ENCODE measurements at regions not wholly inside any gene's neighbourhood (a gene's known extent, or its start where the extent isn't known, plus 50 kb on each side); places are given as distances from the start of the nearest gene placed in this dataset.

DNA sequence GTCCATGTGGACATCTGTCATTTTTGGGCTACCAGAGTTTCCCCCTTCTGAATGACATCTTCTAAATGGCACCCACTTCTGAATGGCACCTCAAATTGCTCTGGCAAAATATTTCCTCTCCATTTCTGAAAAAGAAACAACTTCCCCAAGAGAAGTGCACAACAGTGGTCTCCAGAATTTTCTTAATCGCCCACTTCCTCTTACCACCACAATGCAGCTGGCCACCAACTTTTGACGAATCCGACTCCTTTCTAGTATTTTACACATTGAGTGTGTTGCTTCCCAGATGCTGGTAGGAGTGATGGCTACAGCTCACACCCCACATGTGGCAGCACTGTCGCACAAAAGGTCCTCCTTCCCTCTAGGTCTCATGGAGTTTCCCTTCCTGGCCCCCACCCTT, 216.1 kb downstream of the FOXA2 start:
- Histone ChIP-seq H3K36me3 (ENCODE audit: control insufficient read depth, insufficient read depth, low read length) (no peaks in the 10 kb centered on the region), H3K27me3 (ENCODE audit: control insufficient read depth, insufficient read depth, low read length) (peaks cover 12% of the 10 kb centered on the region), H3K9ac (ENCODE audit: low read depth, low read length) (no peak overlapping the region), H3K9me3 (ENCODE audit: control insufficient read depth, insufficient read depth, low read length) (no peaks in the 10 kb centered on the region), H3K4me3 (ENCODE audit: low read depth, low read length) (no peak overlapping the region), H3K4me1 (ENCODE audit: control insufficient read depth, insufficient read depth, low read length) (peaks cover 5% of the 10 kb centered on the region)

DNA sequence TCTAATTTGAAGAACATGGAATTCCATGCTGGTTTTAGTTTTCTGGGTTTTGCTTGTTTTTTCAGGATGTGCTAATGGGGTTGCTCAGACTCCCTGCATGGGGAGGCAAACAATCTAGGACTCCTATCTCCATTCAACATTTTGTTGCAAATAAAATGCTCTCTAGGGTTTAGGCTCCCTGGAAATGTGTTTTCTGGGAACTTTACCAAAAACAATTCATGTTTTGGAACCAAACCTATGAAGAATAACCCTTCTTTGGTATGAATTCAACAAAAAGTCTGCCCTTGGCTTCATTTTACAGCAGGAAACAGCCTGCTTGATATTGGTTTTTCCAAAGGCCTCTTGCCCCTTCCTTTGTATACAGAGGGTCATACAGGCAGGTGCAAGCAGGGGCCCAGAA, 217.7 kb downstream of the FOXA2 start:
- Histone ChIP-seq H3K27me3 (ENCODE audit: control insufficient read depth, insufficient read depth, low read length) (peaks cover 10% of the 10 kb centered on the region), H3K9me3 (ENCODE audit: control insufficient read depth, insufficient read depth, low read length) (no peaks in the 10 kb centered on the region), H3K9ac (ENCODE audit: low read depth, low read length) (no peak overlapping the region), H3K4me3 (ENCODE audit: low read depth, low read length) (no peak overlapping the region), H3K4me1 (ENCODE audit: control insufficient read depth, insufficient read depth, low read length) (peaks cover 2% of the 10 kb centered on the region), H3K36me3 (ENCODE audit: control insufficient read depth, insufficient read depth, low read length) (no peaks in the 10 kb centered on the region)

DNA sequence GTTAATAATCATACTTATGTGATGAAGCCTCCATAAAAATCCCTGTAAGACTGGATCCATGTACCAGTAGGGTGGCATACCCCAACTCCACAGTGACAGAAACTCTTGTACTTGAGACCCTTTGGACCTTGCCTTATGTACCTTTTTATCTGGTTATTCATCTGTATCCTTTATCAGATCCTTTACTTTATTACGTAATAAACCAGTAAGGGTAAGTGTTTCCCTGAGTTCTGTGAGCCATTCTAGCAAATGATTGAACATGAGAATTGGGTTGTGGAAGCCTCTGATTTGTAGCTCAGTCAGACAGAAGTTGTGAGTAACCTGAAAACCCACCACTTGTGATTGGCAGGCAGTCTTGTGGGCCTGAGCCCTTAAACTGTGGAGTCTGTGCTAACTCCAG, 229.7 kb downstream of the FOXA2 start:
- H3K36me3 ChIP-seq (ENCODE audit: control insufficient read depth, insufficient read depth, low read length), result no peaks in the 10 kb centered on the region
- H3K9ac ChIP-seq (ENCODE audit: low read depth, low read length), result no peak overlapping the region
- no peaks in the 10 kb centered on the region for H3K4me1 ChIP-seq (ENCODE audit: control insufficient read depth, insufficient read depth, low read length)
- no peaks in the 10 kb centered on the region for H3K9me3 ChIP-seq (ENCODE audit: control insufficient read depth, insufficient read depth, low read length)
- no peaks in the 10 kb centered on the region for H3K27me3 ChIP-seq (ENCODE audit: control insufficient read depth, insufficient read depth, low read length)
- no peak overlapping the region for H3K4me3 ChIP-seq (ENCODE audit: low read depth, low read length)

DNA sequence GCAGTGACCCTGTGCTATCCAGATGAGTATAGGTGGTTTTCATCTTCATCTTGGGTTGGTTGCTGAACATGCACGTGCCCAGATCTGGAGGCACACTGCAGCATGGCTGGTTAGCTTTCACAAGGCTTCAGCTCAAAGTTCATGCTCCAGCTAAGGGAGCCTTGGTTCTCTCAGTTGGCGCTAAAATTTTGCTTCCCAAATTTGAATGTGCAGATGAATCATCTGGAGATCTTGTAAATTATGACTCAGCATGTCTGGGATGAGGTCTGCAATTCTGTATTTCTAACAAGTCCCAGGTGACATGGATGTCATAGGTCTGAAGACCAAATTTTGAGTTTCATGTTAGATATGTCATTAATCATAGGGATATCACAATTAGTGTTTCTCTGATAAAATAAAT, 230.8 kb downstream of the FOXA2 start:
- Histone ChIP-seq H3K27me3 (ENCODE audit: control insufficient read depth, insufficient read depth, low read length) (no peaks in the 10 kb centered on the region), H3K4me3 (ENCODE audit: low read depth, low read length) (no peak overlapping the region), H3K4me1 (ENCODE audit: control insufficient read depth, insufficient read depth, low read length) (no peaks in the 10 kb centered on the region), H3K9me3 (ENCODE audit: control insufficient read depth, insufficient read depth, low read length) (no peaks in the 10 kb centered on the region), H3K9ac (ENCODE audit: low read depth, low read length) (no peak overlapping the region), H3K36me3 (ENCODE audit: control insufficient read depth, insufficient read depth, low read length) (no peaks in the 10 kb centered on the region)

DNA sequence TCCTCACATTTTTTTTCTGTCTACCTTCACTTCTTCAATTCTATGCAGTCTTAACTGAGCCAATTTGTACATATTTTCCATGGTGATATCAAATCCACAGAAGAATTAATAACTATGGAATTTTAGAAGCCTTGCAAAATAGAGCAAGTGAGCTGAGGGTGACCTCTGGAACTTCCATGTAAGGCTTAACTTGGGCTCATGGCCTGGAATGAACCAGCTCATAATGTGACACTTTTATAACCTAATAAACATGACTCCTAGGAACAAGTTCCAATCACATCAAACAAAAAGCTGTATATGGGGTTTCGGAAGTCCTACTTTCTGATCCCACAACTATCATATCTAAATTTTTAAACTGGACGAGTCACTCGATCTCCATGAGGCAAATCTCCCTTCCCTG, 232.4 kb downstream of the FOXA2 start:
- H3K9ac ChIP-seq (ENCODE audit: low read depth, low read length), result no peak overlapping the region
- H3K9me3 ChIP-seq (ENCODE audit: control insufficient read depth, insufficient read depth, low read length), result no peaks in the 10 kb centered on the region
- H3K36me3 ChIP-seq (ENCODE audit: control insufficient read depth, insufficient read depth, low read length), result no peaks in the 10 kb centered on the region
- H3K4me1 ChIP-seq (ENCODE audit: control insufficient read depth, insufficient read depth, low read length), result no peaks in the 10 kb centered on the region
- no peaks in the 10 kb centered on the region for H3K27me3 ChIP-seq (ENCODE audit: control insufficient read depth, insufficient read depth, low read length)
- no peak overlapping the region for H3K4me3 ChIP-seq (ENCODE audit: low read depth, low read length)

DNA sequence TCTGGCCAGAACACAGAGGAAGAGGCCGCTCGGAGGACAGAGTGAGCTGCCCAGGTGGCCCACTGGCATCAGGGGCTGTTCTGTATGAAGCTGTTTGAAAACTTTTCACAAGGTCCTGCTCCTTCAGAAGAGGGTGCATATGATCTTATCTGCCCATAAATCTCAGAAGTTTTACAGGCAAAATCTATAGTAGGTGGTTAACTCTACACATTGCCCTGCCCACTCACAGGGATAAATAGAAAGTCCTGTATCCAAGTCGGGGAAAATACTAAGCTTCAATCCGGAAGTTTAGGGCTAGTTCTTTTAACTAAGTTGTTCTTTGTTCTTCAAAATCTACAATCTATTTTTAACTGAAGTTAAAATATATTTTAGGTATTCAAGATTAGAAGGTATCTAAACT, 233.7 kb downstream of the FOXA2 start:
- no peaks in the 10 kb centered on the region for H3K36me3 ChIP-seq (ENCODE audit: control insufficient read depth, insufficient read depth, low read length)
- H3K4me1 ChIP-seq (ENCODE audit: control insufficient read depth, insufficient read depth, low read length), result no peaks in the 10 kb centered on the region
- no peaks in the 10 kb centered on the region for H3K27me3 ChIP-seq (ENCODE audit: control insufficient read depth, insufficient read depth, low read length)
- H3K9ac ChIP-seq (ENCODE audit: low read depth, low read length), result no peak overlapping the region
- H3K9me3 ChIP-seq (ENCODE audit: control insufficient read depth, insufficient read depth, low read length), result no peaks in the 10 kb centered on the region
- no peak overlapping the region for H3K4me3 ChIP-seq (ENCODE audit: low read depth, low read length)

DNA sequence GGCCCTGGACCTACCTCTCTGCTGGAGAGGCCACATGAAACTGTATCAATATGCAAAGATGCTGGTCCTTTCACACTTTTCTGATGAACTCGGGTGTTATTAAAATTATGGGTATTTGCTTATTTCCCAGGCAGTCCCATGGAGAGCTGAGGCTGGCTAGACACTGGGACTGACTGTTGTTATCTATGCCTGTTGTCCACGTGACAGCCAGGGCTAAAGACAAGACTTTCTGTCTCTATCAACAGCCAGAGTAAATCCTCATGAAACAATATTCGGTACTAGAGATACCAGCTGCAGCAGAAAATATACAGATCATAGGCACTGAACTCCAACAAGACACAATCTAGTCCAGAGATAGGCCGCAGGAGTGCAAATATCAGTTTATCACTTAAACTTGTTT, 236.4 kb downstream of the FOXA2 start:
- Histone ChIP-seq H3K27me3 (ENCODE audit: control insufficient read depth, insufficient read depth, low read length) (no peaks in the 10 kb centered on the region), H3K9ac (ENCODE audit: low read depth, low read length) (no peak overlapping the region), H3K9me3 (ENCODE audit: control insufficient read depth, insufficient read depth, low read length) (no peaks in the 10 kb centered on the region), H3K4me3 (ENCODE audit: low read depth, low read length) (no peak overlapping the region), H3K36me3 (ENCODE audit: control insufficient read depth, insufficient read depth, low read length) (no peaks in the 10 kb centered on the region), H3K4me1 (ENCODE audit: control insufficient read depth, insufficient read depth, low read length) (no peaks in the 10 kb centered on the region)

DNA sequence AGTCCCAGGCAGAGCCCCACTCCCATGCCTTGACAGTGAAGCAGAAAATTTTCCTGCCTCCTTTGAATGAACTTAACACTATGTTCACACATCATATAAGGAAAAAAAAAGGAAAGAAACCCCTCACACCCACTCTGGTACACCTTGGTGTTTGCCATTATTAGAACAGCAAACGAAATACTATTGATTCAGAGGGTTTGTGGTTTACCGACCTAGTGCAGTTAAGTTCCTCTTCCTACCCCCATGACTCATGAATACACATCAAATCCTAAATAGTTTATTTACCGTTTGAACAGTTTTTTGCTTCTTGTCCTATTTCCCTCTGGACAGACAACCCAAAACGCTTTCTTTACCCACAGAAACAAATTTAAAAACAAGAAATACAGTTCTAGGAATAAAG, 237.7 kb downstream of the FOXA2 start:
- Histone ChIP-seq H3K27me3 (ENCODE audit: control insufficient read depth, insufficient read depth, low read length) (peaks cover 3% of the 10 kb centered on the region), H3K4me1 (ENCODE audit: control insufficient read depth, insufficient read depth, low read length) (no peaks in the 10 kb centered on the region), H3K36me3 (ENCODE audit: control insufficient read depth, insufficient read depth, low read length) (no peaks in the 10 kb centered on the region), H3K9ac (ENCODE audit: low read depth, low read length) (no peak overlapping the region), H3K4me3 (ENCODE audit: low read depth, low read length) (no peak overlapping the region), H3K9me3 (ENCODE audit: control insufficient read depth, insufficient read depth, low read length) (no peaks in the 10 kb centered on the region)

DNA sequence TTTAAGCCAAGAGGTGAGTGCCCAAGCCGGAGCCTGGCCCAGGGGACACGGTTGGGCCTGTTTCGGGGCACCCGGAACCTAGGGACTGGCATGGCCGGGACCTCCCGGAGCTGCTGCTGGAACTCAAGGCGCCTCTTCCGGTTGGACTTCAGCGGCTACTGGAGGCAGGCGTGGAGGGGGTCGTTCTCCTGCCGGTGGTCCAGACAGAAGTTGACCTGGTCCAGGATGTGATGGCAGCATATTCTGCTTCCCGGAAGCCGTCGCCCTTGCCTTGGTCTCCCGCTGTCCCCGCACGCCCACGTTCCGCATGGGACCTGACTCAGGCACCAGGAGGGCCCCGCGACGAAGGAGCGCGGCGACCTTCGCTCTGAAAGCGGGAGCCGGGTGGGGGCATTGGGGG, 240.8 kb downstream of the FOXA2 start:
- Histone ChIP-seq H3K4me3 (ENCODE audit: low read depth, low read length) (no peak overlapping the region), H3K36me3 (ENCODE audit: control insufficient read depth, insufficient read depth, low read length) (no peaks in the 10 kb centered on the region), H3K4me1 (ENCODE audit: control insufficient read depth, insufficient read depth, low read length) (no peaks in the 10 kb centered on the region), H3K27me3 (ENCODE audit: control insufficient read depth, insufficient read depth, low read length) (peaks cover 16% of the 10 kb centered on the region), H3K9me3 (ENCODE audit: control insufficient read depth, insufficient read depth, low read length) (no peaks in the 10 kb centered on the region), H3K9ac (ENCODE audit: low read depth, low read length) (no peak overlapping the region)

DNA sequence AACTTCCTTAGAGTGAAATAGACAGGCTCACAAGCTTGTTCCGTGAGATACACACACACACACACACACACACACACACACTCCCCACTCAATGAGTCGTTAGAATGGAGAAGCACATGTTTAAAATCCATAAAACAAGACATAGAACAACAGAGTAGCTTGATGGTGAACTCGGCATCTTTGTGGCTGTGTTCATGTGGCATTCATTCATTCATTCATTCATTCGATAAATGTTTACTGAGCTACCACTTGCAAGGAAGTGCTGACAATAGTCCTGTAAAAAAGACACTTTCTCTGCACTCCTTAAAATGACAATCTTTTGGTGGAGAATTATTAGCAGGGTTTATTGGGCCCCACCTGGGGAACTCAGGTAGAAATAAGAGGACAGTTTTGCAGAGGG, 242.0 kb downstream of the FOXA2 start:
- Histone ChIP-seq H3K9ac (ENCODE audit: low read depth, low read length) (no peak overlapping the region), H3K4me3 (ENCODE audit: low read depth, low read length) (no peak overlapping the region), H3K27me3 (ENCODE audit: control insufficient read depth, insufficient read depth, low read length) (peaks cover 16% of the 10 kb centered on the region), H3K36me3 (ENCODE audit: control insufficient read depth, insufficient read depth, low read length) (no peaks in the 10 kb centered on the region), H3K9me3 (ENCODE audit: control insufficient read depth, insufficient read depth, low read length) (no peaks in the 10 kb centered on the region), H3K4me1 (ENCODE audit: control insufficient read depth, insufficient read depth, low read length) (no peaks in the 10 kb centered on the region)

DNA sequence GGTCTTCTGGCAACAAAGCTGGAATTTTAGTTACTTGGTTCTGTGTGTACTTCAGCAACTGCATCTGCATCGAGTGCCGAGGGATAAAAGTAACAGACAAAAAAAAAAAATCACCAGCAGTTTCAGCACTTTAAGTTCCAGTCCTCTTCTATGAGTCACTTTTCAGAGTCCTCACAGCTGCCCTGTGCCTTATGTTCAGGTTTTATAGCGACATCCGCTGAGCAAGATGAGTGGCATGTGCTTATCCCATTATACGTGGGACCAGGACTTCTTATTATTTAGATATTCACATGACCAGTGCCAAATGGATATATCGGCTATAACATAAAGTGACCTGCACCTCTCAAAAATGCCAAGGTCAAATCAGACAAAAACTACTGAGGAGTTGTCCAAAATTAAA, 242.9 kb downstream of the FOXA2 start:
- H3K27me3 ChIP-seq (ENCODE audit: control insufficient read depth, insufficient read depth, low read length), result peaks cover 16% of the 10 kb centered on the region
- H3K9me3 ChIP-seq (ENCODE audit: control insufficient read depth, insufficient read depth, low read length), result no peaks in the 10 kb centered on the region
- H3K9ac ChIP-seq (ENCODE audit: low read depth, low read length), result no peak overlapping the region
- no peaks in the 10 kb centered on the region for H3K4me1 ChIP-seq (ENCODE audit: control insufficient read depth, insufficient read depth, low read length)
- H3K36me3 ChIP-seq (ENCODE audit: control insufficient read depth, insufficient read depth, low read length), result no peaks in the 10 kb centered on the region
- H3K4me3 ChIP-seq (ENCODE audit: low read depth, low read length), result no peak overlapping the region

DNA sequence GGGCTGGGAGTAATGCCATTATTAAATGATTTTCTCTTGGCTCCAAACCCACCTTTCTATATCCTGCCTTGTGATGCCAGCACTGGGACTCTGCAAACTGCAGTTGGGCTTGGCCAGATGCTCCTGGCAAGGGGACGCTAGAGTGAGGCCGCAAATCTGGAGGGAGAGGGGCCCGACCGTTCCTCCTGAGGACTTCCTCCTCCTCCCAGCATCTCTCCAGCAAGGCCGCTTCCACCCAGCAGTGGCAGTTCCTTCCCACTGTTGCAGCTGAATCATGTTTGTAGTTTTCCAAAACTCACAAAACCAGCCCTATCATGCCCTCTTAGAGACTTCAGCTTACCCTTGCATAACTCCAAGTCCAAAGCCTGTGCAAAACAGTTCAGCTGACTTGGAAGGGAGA, 244.4 kb downstream of the FOXA2 start:
- Histone ChIP-seq H3K4me3 (ENCODE audit: low read depth, low read length) (no peak overlapping the region), H3K9me3 (ENCODE audit: control insufficient read depth, insufficient read depth, low read length) (no peaks in the 10 kb centered on the region), H3K27me3 (ENCODE audit: control insufficient read depth, insufficient read depth, low read length) (peaks cover 18% of the 10 kb centered on the region), H3K4me1 (ENCODE audit: control insufficient read depth, insufficient read depth, low read length) (no peaks in the 10 kb centered on the region), H3K9ac (ENCODE audit: low read depth, low read length) (no peak overlapping the region), H3K36me3 (ENCODE audit: control insufficient read depth, insufficient read depth, low read length) (no peaks in the 10 kb centered on the region)

Data from iPS-15b (cell line).